ENCODE measurements at regions not wholly inside any gene's neighbourhood (a gene's known extent, or its start where the extent isn't known, plus 50 kb on each side); places are given as distances from the start of the nearest gene placed in this dataset.

DNA sequence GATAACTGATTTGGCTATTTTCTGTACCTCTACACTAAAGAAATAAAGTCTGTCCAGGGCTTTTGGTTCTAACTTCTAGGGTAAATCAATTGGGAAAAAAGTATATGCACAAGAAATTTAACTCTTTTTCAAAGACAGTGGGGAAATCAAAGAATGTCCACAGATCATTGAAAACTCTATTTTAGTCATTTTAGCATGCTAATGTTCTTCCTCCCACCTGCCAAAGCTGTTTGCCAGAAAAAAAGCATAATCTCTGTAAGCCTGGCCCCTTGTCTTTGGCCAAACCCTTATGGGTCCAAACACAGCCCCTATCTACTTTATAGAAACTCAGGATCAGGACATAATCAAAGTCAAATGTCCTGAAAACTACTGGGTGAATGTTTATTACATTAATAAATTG, 302.2 kb upstream of the ESRRG start:
- Mint-ChIP-seq H3K9me3 (no peaks in the 10 kb centered on the region), H3K27me3 (no peaks in the 10 kb centered on the region), H3K4me3 (no peak overlapping the region), H3K27ac (no peak overlapping the region), H3K4me1 (ENCODE audit: low read depth) (no peaks in the 10 kb centered on the region), H3K36me3 (ENCODE audit: low read depth) (no peaks in the 10 kb centered on the region)
- DNase-seq = no peak

GRCh38 chr1:217024911-217025310, 301.7 kb upstream of the ESRRG start:
- no peak overlapping the region for H3K27ac Mint-ChIP-seq
- DNase-seq = no peak
- H3K4me1 Mint-ChIP-seq (ENCODE audit: low read depth) = no peaks in the 10 kb centered on the region
- no peaks in the 10 kb centered on the region for H3K9me3 Mint-ChIP-seq
- no peak overlapping the region for H3K4me3 Mint-ChIP-seq
- H3K36me3 Mint-ChIP-seq (ENCODE audit: low read depth) = no peaks in the 10 kb centered on the region
- no peaks in the 10 kb centered on the region for H3K27me3 Mint-ChIP-seq

DNA sequence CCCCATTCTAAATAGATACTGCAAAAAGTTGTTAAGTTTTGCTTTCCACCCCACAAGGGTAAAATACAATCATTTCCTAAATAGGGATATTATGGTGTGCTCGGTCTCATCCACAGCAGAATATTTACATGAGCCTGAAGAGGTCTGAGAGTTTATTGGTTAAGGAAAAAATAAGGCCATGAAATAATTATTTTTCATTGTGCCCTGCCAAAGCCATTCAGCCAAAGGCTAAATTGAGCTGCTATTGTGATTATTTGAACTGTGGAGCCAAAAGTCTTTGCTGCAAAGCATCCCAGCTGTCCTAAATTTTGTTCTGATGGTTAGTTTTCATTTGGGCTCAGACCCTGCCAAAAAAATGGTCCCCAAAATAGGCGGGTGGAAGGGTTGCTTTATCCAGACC, 298.7 kb upstream of the ESRRG start:
- H3K9me3 Mint-ChIP-seq = no peaks in the 10 kb centered on the region
- DNase-seq = no peak
- no peak overlapping the region for H3K27ac Mint-ChIP-seq
- H3K4me3 Mint-ChIP-seq = no peak overlapping the region
- no peaks in the 10 kb centered on the region for H3K4me1 Mint-ChIP-seq (ENCODE audit: low read depth)
- no peaks in the 10 kb centered on the region for H3K36me3 Mint-ChIP-seq (ENCODE audit: low read depth)
- no peaks in the 10 kb centered on the region for H3K27me3 Mint-ChIP-seq

DNA sequence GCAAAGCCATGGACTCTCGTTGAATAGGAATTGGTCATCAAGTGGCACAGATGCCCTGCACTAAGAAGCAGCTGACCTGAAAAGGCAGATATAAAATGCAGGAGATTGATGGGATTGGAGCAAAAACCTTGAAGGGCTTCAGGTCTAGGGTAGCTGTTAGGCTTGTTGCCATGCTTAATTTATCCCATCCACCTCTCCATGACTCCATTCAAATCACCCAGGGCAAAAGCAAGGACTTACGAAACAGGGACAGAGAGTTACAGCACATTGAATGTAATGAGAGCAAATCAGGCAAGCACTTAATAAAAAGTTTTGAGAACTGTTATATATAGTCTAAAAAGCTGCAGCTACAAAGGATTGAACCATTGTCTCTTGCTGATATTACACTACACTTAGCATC, 298.2 kb upstream of the ESRRG start:
- Mint-ChIP-seq H3K36me3 (ENCODE audit: low read depth) (no peaks in the 10 kb centered on the region), H3K4me3 (no peak overlapping the region), H3K27me3 (no peaks in the 10 kb centered on the region), H3K4me1 (ENCODE audit: low read depth) (no peaks in the 10 kb centered on the region), H3K9me3 (no peaks in the 10 kb centered on the region), H3K27ac (no peak overlapping the region)
- no peak for DNase-seq

DNA sequence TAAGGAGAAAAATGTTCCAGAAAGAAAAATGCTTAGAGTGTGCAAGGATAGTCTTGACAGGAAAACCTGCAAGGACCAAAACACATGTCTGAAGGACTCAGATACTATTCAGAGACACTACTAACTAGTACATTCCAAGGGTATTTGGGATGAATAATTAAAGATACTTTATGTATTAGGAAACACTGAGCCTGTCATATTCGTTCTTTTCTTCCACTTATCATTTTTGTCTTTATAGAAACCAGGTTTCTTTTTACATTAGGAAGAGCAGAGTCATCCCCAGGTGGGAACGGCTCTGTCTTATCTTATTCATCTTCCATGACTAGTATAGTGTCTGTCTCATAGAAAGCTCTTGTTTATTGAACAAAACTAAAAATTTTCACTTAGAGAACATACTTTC, 296.2 kb upstream of the ESRRG start:
- Mint-ChIP-seq H3K4me1 (ENCODE audit: low read depth) (no peaks in the 10 kb centered on the region), H3K27me3 (no peaks in the 10 kb centered on the region), H3K9me3 (no peaks in the 10 kb centered on the region), H3K4me3 (no peak overlapping the region), H3K27ac (no peak overlapping the region), H3K36me3 (ENCODE audit: low read depth) (no peaks in the 10 kb centered on the region)
- DNase-seq = no peak

DNA sequence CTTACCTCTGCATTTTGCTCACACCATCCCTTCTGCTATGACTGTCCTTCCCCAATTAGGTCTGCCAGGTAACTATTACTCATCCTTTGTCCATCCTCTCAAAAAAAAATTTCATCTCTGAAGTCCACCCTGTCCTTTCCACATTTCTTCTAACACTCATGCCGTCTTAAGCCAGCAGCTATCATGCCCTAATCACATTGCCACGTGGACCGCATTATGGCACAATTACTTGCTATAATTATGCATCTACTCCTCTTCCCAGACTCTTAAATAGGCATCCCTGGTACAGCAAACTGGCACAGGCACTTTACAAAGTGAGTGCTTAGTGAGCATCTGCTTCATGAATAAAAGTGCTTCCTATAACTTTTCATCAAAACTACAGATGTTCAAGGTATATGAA, 295.4 kb upstream of the ESRRG start:
- no peaks in the 10 kb centered on the region for H3K9me3 Mint-ChIP-seq
- no peaks in the 10 kb centered on the region for H3K27me3 Mint-ChIP-seq
- no peaks in the 10 kb centered on the region for H3K36me3 Mint-ChIP-seq (ENCODE audit: low read depth)
- no peak overlapping the region for H3K27ac Mint-ChIP-seq
- H3K4me1 Mint-ChIP-seq (ENCODE audit: low read depth) = no peaks in the 10 kb centered on the region
- DNase-seq = no peak
- no peak overlapping the region for H3K4me3 Mint-ChIP-seq

DNA sequence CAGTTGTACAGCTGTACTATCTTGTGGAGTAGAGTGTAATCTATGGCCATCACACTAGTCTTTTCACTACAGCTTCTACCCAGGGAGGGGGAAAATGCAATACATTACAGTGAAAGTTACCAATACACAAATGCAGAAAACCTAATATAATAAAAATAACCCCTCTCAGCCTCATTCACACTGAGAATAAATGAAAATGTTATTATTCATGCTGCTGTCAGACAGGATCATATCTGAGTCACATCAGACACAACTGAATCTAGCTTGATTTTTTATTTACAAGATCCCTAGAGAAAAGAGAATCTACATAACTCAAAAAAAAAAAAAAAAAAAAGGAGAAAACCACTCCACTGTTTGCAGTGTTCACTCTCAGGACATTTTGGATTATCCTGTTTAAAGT, 293.9 kb upstream of the ESRRG start:
- Mint-ChIP-seq H3K27me3 (no peaks in the 10 kb centered on the region), H3K4me1 (ENCODE audit: low read depth) (no peaks in the 10 kb centered on the region), H3K9me3 (no peaks in the 10 kb centered on the region), H3K27ac (no peak overlapping the region), H3K36me3 (ENCODE audit: low read depth) (no peaks in the 10 kb centered on the region), H3K4me3 (no peak overlapping the region)
- DNase-seq = no peak

DNA sequence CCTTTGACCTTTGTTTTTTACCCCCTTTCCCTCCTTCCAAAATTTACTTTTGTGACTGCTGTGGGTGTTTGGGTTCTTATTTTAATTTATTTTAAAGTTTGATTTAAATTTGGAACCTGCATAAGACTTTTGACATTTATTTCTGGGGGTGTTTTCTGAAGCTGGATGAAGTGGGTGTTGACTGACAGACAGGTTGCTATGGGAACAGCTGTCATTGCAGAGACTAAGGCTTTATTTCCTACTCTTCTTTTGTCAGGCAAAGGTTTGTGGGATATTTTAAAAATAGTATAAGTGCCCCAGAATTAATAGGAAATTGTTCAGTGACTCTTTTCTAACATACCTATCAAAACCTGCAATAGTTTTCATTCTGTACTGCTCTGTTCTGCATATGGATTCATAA, 290.8 kb upstream of the ESRRG start:
- Mint-ChIP-seq H3K4me1 (ENCODE audit: low read depth) (no peaks in the 10 kb centered on the region), H3K36me3 (ENCODE audit: low read depth) (no peaks in the 10 kb centered on the region), H3K4me3 (no peak overlapping the region), H3K27me3 (no peaks in the 10 kb centered on the region), H3K9me3 (no peaks in the 10 kb centered on the region), H3K27ac (no peak overlapping the region)
- no peak for DNase-seq

- no peak for DNase-seq
- Mint-ChIP-seq H3K9me3 (peaks cover 7% of the 10 kb centered on the region), H3K27me3 (no peaks in the 10 kb centered on the region), H3K4me1 (ENCODE audit: low read depth) (no peaks in the 10 kb centered on the region), H3K4me3 (no peak overlapping the region), H3K27ac (no peak overlapping the region), H3K36me3 (ENCODE audit: low read depth) (no peaks in the 10 kb centered on the region)
Measured at GRCh38 chr1:217012659-217013058, 289.4 kb upstream of the ESRRG start.

DNA sequence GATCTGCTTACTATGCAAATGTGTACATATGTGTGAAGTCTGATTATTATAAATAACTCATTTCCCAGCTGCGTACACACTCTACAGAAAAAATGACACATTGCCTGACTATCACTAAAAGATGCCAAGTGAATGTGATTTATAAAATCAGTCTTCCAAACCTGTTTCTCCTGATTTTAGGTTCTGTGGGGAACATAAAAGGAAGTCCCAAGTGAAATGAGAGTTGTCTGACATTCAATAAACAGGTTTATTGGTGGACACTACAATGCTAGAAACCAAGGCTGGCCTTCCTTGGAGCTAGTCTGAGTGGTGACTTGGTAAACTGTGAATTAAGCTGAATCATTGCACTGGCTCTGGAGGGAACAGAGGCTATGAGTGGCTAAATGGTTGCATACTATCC, 287.9 kb upstream of the ESRRG start:
- Mint-ChIP-seq H3K27me3 (no peaks in the 10 kb centered on the region), H3K36me3 (ENCODE audit: low read depth) (no peaks in the 10 kb centered on the region), H3K9me3 (peaks cover 8% of the 10 kb centered on the region), H3K27ac (no peak overlapping the region), H3K4me1 (ENCODE audit: low read depth) (no peaks in the 10 kb centered on the region), H3K4me3 (no peak overlapping the region)
- DNase-seq = no peak

- H3K4me1 Mint-ChIP-seq (ENCODE audit: low read depth) = no peaks in the 10 kb centered on the region
- H3K27ac Mint-ChIP-seq = no peak overlapping the region
- H3K27me3 Mint-ChIP-seq = no peaks in the 10 kb centered on the region
- H3K9me3 Mint-ChIP-seq = peaks cover 8% of the 10 kb centered on the region
- no peak for DNase-seq
- no peaks in the 10 kb centered on the region for H3K36me3 Mint-ChIP-seq (ENCODE audit: low read depth)
- H3K4me3 Mint-ChIP-seq = no peak overlapping the region
Measured at GRCh38 chr1:217010253-217010652, 287.0 kb upstream of the ESRRG start.

DNA sequence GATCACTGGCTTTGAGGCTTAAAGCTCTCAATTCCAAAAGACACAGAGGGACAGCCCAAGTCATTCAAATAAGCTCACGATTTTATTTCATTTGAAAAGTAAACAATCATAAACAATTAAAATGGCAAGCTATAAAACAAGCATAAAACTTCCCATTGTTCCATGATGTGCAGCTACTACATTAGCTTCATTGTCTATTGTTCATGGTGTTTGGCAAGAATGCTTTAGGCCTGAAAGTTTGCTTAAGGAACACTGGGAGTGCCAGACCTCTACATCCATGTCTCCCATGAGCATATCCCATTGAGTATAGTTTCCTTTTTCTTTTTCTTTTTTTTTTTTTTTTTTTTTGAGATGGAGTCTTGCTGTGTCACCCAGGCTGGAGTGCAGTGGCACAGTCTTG, 286.1 kb upstream of the ESRRG start:
- H3K9me3 Mint-ChIP-seq = peaks cover 8% of the 10 kb centered on the region
- no peaks in the 10 kb centered on the region for H3K36me3 Mint-ChIP-seq (ENCODE audit: low read depth)
- H3K4me1 Mint-ChIP-seq (ENCODE audit: low read depth) = no peaks in the 10 kb centered on the region
- no peaks in the 10 kb centered on the region for H3K27me3 Mint-ChIP-seq
- no peak overlapping the region for H3K27ac Mint-ChIP-seq
- no peak for DNase-seq
- no peak overlapping the region for H3K4me3 Mint-ChIP-seq

DNA sequence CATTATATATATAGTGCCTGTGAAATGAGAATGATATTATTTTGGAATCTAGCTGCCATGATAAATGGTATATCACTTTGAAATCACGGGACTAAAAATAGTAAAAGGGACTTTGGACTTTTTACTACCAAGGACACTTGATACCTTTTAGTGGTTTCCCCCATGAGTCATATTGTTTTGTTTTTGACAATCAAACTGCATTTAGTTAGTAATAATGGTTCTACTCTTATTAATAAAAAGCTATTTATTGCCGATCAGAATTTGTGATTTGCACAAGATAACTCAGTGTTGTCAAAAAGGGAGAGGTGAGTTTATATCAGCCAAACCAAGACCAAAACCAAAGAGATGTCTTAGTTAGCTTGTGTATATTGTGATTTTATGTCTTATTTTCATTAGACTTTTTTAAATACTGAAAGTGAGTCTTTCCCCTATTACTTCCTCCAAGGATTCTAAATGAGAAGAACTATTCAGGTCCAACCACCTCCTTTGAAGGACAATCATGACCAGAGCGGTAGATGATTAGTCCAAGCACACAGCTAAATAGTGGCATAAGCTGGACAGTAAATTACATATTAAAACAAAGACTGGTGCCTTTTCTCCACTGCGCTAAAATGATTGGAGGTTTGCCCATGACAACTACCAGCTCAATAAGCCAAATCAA, 281.7 kb upstream of the ESRRG start:
- no peak for DNase-seq
- Mint-ChIP-seq H3K36me3 (ENCODE audit: low read depth) (no peaks in the 10 kb centered on the region), H3K9me3 (peaks cover 8% of the 10 kb centered on the region), H3K27ac (no peak overlapping the region), H3K27me3 (no peaks in the 10 kb centered on the region), H3K4me3 (no peak overlapping the region), H3K4me1 (ENCODE audit: low read depth) (no peaks in the 10 kb centered on the region)

DNA sequence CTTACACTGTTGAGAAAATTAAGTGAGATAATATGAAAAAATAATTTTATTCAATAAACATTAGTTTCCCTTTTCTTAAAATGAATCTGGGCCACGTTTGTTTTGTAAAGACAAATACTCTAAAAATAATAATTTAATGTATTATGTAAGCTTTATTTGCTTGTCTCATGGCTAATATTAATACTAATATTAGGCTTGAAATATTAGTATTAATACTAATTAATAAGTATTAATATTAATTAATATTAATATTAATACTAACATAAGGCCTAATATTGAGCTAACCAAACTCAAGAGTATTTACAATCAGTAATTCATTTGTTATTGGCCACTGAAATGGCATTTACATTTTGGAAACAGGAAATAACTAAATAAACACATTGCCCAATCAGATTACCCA, 280.1 kb upstream of the ESRRG start:
- no peaks in the 10 kb centered on the region for H3K36me3 Mint-ChIP-seq (ENCODE audit: low read depth)
- H3K4me3 Mint-ChIP-seq = no peak overlapping the region
- no peak for DNase-seq
- H3K9me3 Mint-ChIP-seq = peaks cover 7% of the 10 kb centered on the region
- no peak overlapping the region for H3K27ac Mint-ChIP-seq
- no peaks in the 10 kb centered on the region for H3K27me3 Mint-ChIP-seq
- no peaks in the 10 kb centered on the region for H3K4me1 Mint-ChIP-seq (ENCODE audit: low read depth)

- Mint-ChIP-seq H3K27ac (no peak overlapping the region), H3K27me3 (no peaks in the 10 kb centered on the region), H3K9me3 (peaks cover 2% of the 10 kb centered on the region), H3K4me3 (no peak overlapping the region), H3K4me1 (ENCODE audit: low read depth) (no peaks in the 10 kb centered on the region), H3K36me3 (ENCODE audit: low read depth) (no peaks in the 10 kb centered on the region)
- DNase-seq = no peak
Measured at GRCh38 chr1:216997831-216998230, 274.6 kb upstream of the ESRRG start.

DNA sequence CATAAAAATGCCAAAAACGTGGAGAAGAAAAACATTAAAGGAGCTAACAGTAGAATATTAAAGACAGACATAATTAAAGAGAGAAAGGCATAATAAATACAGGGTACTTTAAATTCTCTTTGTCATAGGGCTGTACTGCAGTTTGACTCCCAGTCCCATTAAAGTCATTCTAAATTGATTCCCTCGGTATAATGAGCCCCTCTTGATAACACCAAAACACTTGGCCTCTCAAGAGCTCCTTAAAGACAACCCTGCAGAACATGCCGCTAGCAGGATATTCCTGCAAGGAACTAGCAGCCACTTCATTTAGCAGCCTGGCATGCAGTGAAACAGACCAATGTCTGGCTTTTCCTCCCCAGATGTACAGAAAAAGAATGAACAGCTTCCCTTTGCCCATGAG, 273.8 kb upstream of the ESRRG start:
- Mint-ChIP-seq H3K9me3 (peaks cover 4% of the 10 kb centered on the region), H3K36me3 (ENCODE audit: low read depth) (no peaks in the 10 kb centered on the region), H3K27me3 (no peaks in the 10 kb centered on the region), H3K27ac (no peak overlapping the region), H3K4me1 (ENCODE audit: low read depth) (no peaks in the 10 kb centered on the region), H3K4me3 (no peak overlapping the region)
- no peak for DNase-seq
